Astrocyte (in vitro differentiated cells and primary cell): ENCODE measurements at regions not wholly inside any gene's neighbourhood (a gene's known extent, or its start where the extent isn't known, plus 50 kb on each side); places are given as distances from the start of the nearest gene placed in this dataset.

ENCODE experiments used
- EZH2 ChIP-seq: IDR thresholded peaks from 2 replicates; pipeline ENCODE4 v1.6.1; 2012; ENCODE audit warnings: mild to moderate bottlenecking, low read length, inconsistent platforms; ENCODE audit not compliant: insufficient read depth
- TF ChIP-seq, protein P1 (sequence below): IDR thresholded peaks from 2 replicates; pipeline ENCODE4 v1.5.1; 2011; ENCODE audit warnings: low read depth, mild to moderate bottlenecking, inconsistent platforms, low read length, moderate library complexity; ENCODE audit not compliant: insufficient read depth

DNA sequence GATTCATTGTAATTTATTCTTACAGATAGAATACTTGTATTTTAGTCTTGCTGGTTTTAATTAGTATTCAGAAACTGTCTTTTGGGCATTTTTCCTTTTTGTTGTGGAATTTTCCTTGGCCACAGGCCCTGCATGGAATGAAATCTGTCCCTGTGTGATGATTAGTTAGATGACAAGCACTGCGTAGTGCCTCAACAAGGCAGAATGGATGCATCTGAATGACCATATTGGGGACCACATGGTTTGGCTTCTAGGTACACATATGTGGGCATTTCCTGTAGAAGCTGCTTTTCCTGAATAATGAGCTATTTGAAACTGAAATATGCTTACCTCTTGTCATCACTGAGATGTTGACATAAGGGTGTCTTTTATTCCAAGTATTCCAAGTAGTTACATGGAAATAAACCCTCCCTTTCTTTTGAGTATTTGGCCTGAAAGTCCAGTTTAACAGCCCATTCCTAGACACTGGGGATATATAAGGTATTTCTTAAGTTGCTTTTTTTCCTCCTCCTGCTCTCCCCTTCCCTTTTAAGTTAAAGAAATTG lies 147.3 kb downstream of the YTHDC2 start:
- TF ChIP-seq, protein P1, sequence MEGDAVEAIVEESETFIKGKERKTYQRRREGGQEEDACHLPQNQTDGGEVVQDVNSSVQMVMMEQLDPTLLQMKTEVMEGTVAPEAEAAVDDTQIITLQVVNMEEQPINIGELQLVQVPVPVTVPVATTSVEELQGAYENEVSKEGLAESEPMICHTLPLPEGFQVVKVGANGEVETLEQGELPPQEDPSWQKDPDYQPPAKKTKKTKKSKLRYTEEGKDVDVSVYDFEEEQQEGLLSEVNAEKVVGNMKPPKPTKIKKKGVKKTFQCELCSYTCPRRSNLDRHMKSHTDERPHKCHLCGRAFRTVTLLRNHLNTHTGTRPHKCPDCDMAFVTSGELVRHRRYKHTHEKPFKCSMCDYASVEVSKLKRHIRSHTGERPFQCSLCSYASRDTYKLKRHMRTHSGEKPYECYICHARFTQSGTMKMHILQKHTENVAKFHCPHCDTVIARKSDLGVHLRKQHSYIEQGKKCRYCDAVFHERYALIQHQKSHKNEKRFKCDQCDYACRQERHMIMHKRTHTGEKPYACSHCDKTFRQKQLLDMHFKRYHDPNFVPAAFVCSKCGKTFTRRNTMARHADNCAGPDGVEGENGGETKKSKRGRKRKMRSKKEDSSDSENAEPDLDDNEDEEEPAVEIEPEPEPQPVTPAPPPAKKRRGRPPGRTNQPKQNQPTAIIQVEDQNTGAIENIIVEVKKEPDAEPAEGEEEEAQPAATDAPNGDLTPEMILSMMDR, result no peak
- no peak for TF ChIP-seq EZH2
